SU-DHL-6 (cell line): ENCODE measurements at regions not wholly inside any gene's neighbourhood (a gene's known extent, or its start where the extent isn't known, plus 50 kb on each side); places are given as distances from the start of the nearest gene placed in this dataset.

Experiments used
- EZH2phosphoT487 ChIP-seq: fragments of 200-600 bp; sonication (generic), shearing (Covaris generic); conservative IDR thresholded peaks from 2 replicates; pipeline ENCODE4 v1.6.1; 2018; ENCODE audit warnings: mild to moderate bottlenecking, antibody characterized with exemption, low read length, moderate library complexity, mixed read lengths
- TF ChIP-seq, protein P1 (sequence below): fragments of 200-600 bp; sonication (generic); IDR thresholded peaks from one replicate; pipeline ENCODE4 v1.5.1; 2017; ENCODE audit warnings: antibody characterized with exemption, mild to moderate bottlenecking, low read length, moderate library complexity; ENCODE audit not compliant: insufficient read depth, poor library complexity, severe bottlenecking

DNA sequence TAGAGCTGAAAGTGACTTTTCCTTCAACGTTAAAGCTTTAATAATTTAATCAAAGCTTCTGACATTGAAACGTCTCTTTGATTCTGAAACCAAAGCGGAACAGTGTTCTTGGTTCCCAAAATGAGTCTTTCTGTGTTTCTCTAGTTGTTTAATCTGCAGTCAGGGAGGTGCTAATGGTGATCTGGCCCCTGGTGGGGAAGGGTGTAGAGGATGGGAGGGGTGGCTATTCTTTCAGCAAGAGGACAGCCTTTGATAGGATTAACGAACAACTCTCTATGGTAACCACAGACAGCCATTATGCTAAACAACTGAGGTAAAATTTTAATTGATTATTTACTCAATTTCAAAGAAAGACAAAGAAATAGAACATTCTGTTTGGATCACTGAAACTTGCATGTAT is 79.9 kb upstream of the CADPS start:
- TF ChIP-seq, protein P1, sequence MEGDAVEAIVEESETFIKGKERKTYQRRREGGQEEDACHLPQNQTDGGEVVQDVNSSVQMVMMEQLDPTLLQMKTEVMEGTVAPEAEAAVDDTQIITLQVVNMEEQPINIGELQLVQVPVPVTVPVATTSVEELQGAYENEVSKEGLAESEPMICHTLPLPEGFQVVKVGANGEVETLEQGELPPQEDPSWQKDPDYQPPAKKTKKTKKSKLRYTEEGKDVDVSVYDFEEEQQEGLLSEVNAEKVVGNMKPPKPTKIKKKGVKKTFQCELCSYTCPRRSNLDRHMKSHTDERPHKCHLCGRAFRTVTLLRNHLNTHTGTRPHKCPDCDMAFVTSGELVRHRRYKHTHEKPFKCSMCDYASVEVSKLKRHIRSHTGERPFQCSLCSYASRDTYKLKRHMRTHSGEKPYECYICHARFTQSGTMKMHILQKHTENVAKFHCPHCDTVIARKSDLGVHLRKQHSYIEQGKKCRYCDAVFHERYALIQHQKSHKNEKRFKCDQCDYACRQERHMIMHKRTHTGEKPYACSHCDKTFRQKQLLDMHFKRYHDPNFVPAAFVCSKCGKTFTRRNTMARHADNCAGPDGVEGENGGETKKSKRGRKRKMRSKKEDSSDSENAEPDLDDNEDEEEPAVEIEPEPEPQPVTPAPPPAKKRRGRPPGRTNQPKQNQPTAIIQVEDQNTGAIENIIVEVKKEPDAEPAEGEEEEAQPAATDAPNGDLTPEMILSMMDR, result no peak
- TF ChIP-seq EZH2phosphoT487, result no peak
